Tibial nerve (tissue), 4 donors: ENCODE measurements at regions not wholly inside any gene's neighbourhood (a gene's known extent, or its start where the extent isn't known, plus 50 kb on each side); places are given as distances from the start of the nearest gene placed in this dataset.
"Not testable (repeated sequence)": the region's sequence is repeated elsewhere in the genome, so short reads cannot be mapped to it uniquely, and the experiment has no call there.

ENCODE experiments used
- DNase-seq, 2 donors: peaks; one replicate each; pipeline ENCODE4 v3.0.0-alpha.2; 2019; ENCODE audit warnings: low spot score in 2 of 2
- H3K27ac ChIP-seq, 4 donors: fragments of 200-600 bp; sonication (generic) in 3 of 4; one replicate each; pipeline ENCODE4 v1.5.1; 2017 to 2019; ENCODE audit warnings: mild to moderate bottlenecking in 1 of 4
- H3K27me3 ChIP-seq, 2 donors: fragments of 200-600 bp; sonication (generic) in 1 of 2; one replicate each; pipeline versions ENCODE4 v1.5.1 to v1.6.0; 2017 to 2019
- H3K36me3 ChIP-seq, 3 donors: fragments of 200-600 bp; sonication (generic); one replicate each; pipeline ENCODE4 v1.5.1; 2018 to 2019
- H3K4me1 ChIP-seq, 4 donors: fragments of 200-600 bp; sonication (generic) in 3 of 4; one replicate each; pipeline ENCODE4 v1.5.1; 2017 to 2019
- H3K4me3 ChIP-seq, 4 donors: fragments of 200-600 bp; sonication (generic) in 3 of 4; one replicate each; pipeline ENCODE4 v1.5.1; 2017 to 2019; ENCODE audit warnings: mild to moderate bottlenecking in 1 of 4, moderate library complexity in 1 of 4
- H3K9me3 ChIP-seq, 4 donors: fragments of 200-600 bp; sonication (generic) in 3 of 4; one replicate each; pipeline ENCODE4 v1.5.1; 2017 to 2019
- CTCF ChIP-seq, 5 experiments: fragments of 200-600 bp in 3 of 5; fragments of 450-650 bp in 2 of 5; sonication (generic) in 3 of 5; IDR thresholded peaks; one replicate each; pipeline ENCODE4 v1.5.1; 2016 to 2019; ENCODE audit warnings: antibody characterized with exemption in 5 of 5, mild to moderate bottlenecking in 3 of 5, moderate library complexity in 2 of 5
- EP300 ChIP-seq, 2 donors: sonication (generic); formaldehyde crosslinking; IDR thresholded peaks; one replicate each; pipeline ENCODE4 v1.6.1; 2017; ENCODE audit warnings: antibody characterized with exemption in 2 of 2, mild to moderate bottlenecking in 1 of 2
- POLR2A ChIP-seq, 2 donors: fragments of 450-650 bp; IDR thresholded peaks; one replicate each; pipeline ENCODE4 v1.6.1; 2017; ENCODE audit warnings: antibody characterized with exemption in 2 of 2, mild to moderate bottlenecking in 2 of 2, moderate library complexity in 2 of 2
- WGBS, 2 donors: methylation state at CpG; one replicate each; pipeline ENCODE4 v1.1.5; 2018; 5-methylcytosine and 5-hydroxymethylcytosine counted together

DNA sequence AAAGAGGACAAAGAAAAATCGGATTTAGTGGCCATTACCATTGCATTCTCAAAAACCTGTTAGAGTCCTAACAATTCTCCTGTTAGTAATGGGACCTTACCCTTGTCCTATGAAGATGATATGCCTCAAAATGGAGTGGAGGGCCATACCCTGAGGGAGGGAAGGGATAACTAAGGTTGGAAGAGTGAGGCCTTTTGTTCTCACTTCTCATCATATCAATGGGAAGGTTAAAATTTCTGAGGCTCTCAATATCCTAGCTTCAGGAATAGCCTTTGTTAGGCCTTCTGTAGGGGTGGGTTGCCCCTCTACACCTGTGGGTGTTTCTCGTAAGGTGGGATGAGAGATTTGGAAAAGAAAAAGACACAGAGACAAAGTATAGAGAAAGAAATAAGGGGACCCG is 109.4 kb upstream of the SGIP1 start:
- H3K4me3 ChIP-seq, H3K27ac ChIP-seq, H3K4me1 ChIP-seq, H3K36me3 ChIP-seq, H3K27me3 ChIP-seq, DNase-seq: not testable (repeated sequence)
- peaks cover 0 to 22% (median 2%) of the 10 kb centered on the region in 4 donors for H3K9me3 ChIP-seq
- WGBS, 2 donors = 90 to 98% methylated on average over 3 of the region's 3 CpGs

DNA sequence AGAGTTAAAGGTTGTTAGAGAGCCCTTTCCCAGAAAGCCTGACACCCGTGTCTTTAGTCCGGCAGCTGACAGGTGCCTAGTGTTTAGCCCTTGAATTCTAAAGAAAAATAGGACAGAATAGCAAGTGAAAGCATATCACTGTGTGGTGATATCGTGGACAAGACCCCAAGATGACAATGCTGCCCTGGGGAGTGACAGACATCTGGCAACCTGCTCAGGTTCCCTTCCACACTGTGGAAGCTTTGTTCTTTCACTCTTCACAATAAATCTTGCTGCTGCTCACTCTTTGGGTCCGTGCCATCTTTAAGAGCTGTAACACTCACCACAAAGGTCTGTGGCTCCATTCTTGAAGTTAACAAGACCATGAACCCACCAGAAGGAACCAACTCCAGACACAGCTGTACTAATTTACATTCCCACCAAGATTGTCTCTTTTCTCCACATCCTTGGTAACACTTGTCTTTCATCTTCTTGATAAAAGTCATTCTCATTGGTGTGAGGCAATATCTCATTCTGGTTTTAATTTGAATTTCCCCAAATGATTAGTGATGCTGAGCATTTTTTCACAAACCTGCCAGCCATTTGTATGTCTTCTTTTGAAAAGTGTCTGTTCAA is 107.6 kb upstream of the SGIP1 start:
- no peak for TF ChIP-seq POLR2A (IDR thresholded peaks at IDR 0.05)
- no peak for TF ChIP-seq CTCF (IDR thresholded peaks at IDR 0.05)
- TF ChIP-seq EP300 (IDR thresholded peaks at IDR 0.05) = no peak
- 45% methylated on average over 4 of the region's 4 CpGs for WGBS, 2 donors
- Histone ChIP-seq H3K27me3 (no peaks in the 10 kb centered on the region), H3K4me1 (no peaks in the 10 kb centered on the region), H3K9me3 (peaks cover 0 to 40% (median 8%) of the 10 kb centered on the region in 4 donors), H3K27ac (no peak overlapping the region), H3K4me3 (no peak overlapping the region), H3K36me3 (no peaks in the 10 kb centered on the region)
- no peak for DNase-seq

DNA sequence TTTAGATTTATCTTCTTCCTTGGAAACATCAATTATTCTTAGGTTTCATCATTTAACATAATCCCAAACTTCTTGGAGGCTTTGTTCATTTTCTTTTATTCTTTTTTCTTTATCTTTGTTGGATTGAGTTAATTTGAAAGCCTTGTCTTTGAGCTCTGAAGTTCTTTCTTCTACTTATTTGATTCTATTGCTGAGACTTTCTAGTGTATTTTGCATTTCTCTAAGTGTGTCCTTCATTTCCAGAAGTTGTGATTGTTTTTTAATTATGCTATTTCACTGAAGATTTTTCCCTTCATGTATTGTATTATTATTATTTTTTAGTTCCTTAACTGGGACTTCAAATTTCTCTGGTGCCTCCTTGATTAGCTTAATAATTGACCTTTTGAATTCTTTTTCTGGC is 103.1 kb upstream of the SGIP1 start:
- not testable (repeated sequence) for H3K36me3 ChIP-seq, DNase-seq, H3K4me3 ChIP-seq, H3K27me3 ChIP-seq, H3K4me1 ChIP-seq, H3K27ac ChIP-seq
- H3K9me3 ChIP-seq = peaks cover 0 to 48% (median 11%) of the 10 kb centered on the region in 4 donors

- Histone ChIP-seq H3K27ac (no peak overlapping the region), H3K4me3 (no peak overlapping the region), H3K4me1 (no peaks in the 10 kb centered on the region), H3K36me3 (no peaks in the 10 kb centered on the region), H3K9me3 (peaks cover 0 to 48% (median 11%) of the 10 kb centered on the region in 4 donors), H3K27me3 (no peaks in the 10 kb centered on the region)
- DNase-seq = no peak
- 85 to 88% methylated on average over 2 of the region's 2 CpGs for WGBS, 2 donors
- no peak for TF ChIP-seq CTCF (IDR thresholded peaks at IDR 0.05)
- no peak for TF ChIP-seq POLR2A (IDR thresholded peaks at IDR 0.05)
- TF ChIP-seq EP300 (IDR thresholded peaks at IDR 0.05) = no peak
These were observed 102.0 kb upstream of the SGIP1 start for GRCh38 chr1:66431999-66432398.

DNA sequence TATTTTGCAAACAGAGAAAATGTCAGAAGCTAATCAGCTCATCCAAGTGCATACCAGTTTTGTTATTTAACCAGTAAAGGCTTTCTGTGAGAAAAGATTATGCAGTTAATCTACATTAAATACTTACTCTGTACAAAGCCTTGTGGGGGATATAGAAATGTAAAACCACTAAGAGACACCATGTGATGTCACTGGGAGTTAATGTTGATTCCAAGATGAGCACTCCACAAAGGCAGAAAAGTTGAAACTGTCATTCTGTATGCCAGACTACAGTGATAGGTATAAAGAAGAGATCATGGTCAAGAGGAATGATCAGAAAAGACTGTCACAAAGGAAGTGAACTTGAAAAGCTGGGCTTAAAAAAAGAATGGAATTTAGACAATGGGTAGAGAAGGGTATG is 100.3 kb upstream of the SGIP1 start:
- no peak for TF ChIP-seq POLR2A (IDR thresholded peaks at IDR 0.05)
- no peak for TF ChIP-seq CTCF (IDR thresholded peaks at IDR 0.05)
- no peak for TF ChIP-seq EP300 (IDR thresholded peaks at IDR 0.05)
- H3K4me3 ChIP-seq = no peak overlapping the region
- no peaks in the 10 kb centered on the region for H3K4me1 ChIP-seq
- H3K36me3 ChIP-seq = no peaks in the 10 kb centered on the region
- no peak for DNase-seq
- no peaks in the 10 kb centered on the region for H3K27me3 ChIP-seq
- H3K27ac ChIP-seq = no peak overlapping the region
- H3K9me3 ChIP-seq = peaks cover 0 to 35% (median 9%) of the 10 kb centered on the region in 4 donors

- TF ChIP-seq POLR2A (IDR thresholded peaks at IDR 0.05) (no peak), EP300 (IDR thresholded peaks at IDR 0.05) (no peak), CTCF (IDR thresholded peaks at IDR 0.05) (no peak)
- peaks cover 0 to 30% (median 9%) of the 10 kb centered on the region in 4 donors for H3K9me3 ChIP-seq
- WGBS, 2 donors = 72 to 77% methylated on average over 2 of the region's 2 CpGs
- H3K27me3 ChIP-seq = no peaks in the 10 kb centered on the region
- H3K27ac ChIP-seq = no peak overlapping the region
- no peak for DNase-seq
- H3K36me3 ChIP-seq = no peaks in the 10 kb centered on the region
- H3K4me3 ChIP-seq = no peak overlapping the region
- no peaks in the 10 kb centered on the region for H3K4me1 ChIP-seq
These were observed 99.9 kb upstream of the SGIP1 start for GRCh38 chr1:66434096-66434495.
